HepG2 (cell line): ENCODE measurements at regions not wholly inside any gene's neighbourhood (a gene's known extent, or its start where the extent isn't known, plus 50 kb on each side); places are given as distances from the start of the nearest gene placed in this dataset.

Source experiments
- ATAC-seq: fragments of 200-7000 bp; cut with Tn5 transposase; 3 replicates; pipeline ENCODE4 v1.9.1; 2020; ENCODE audit warnings: mild to moderate bottlenecking, moderate library complexity
- BruUV-seq: library from RNA; stranded (reverse); fragments of 400-500 nt; replicated peaks from 2 replicates; lab custom pipeline; 2021; lab: Mats Ljungman, UMichigan
- CTCF ChIA-PET: fragments of 300-600 bp; formaldehyde crosslinking; extraction: SDS; loops from one replicate; lab custom pipeline; 2021; ENCODE audit warnings: low total read pairs, inconsistent platforms, low intra/inter-chr PET ratio; lab: Yijun Ruan, JAX
- POLR2A ChIA-PET: fragments of 350-600 bp; sonication (Branson Sonifier 250); formaldehyde crosslinking; loops from one replicate; lab custom pipeline; 2020; ENCODE audit warnings: antibody characterized with exemption, inconsistent platforms; lab: Yijun Ruan, JAX
- DNase-seq: peaks from one replicate; pipeline ENCODE4 v3.0.0-alpha.2; 2015; ENCODE audit warnings: low spot score
- FAIRE-seq: peaks from 3 replicates; lab custom pipeline; 2011; peaks lifted over from hg19 to GRCh38; lab: Jason Lieb, UNC
- H2AFZ ChIP-seq: one replicate; pipeline ENCODE4 v1.6.1; 2011; ENCODE audit warnings: low read length, inconsistent platforms
- H3K27ac ChIP-seq: fragments of 300-600 bp; 3 replicates; pipeline ENCODE4 v1.8.0; 2011; ENCODE audit warnings: mixed run types, mild to moderate bottlenecking, mixed read lengths, low read length, inconsistent platforms; ENCODE audit not compliant: insufficient read depth; ENCODE audit errors: extremely low read length
- H3K27me3 ChIP-seq, 2 experiments: fragments of 200-600 bp in 1 of 2; 2 replicates in 1 of 2; 3 replicates in 1 of 2; pipeline versions ENCODE4 v1.6.0 to v1.8.0; 2011; ENCODE audit warnings: low read length in 2 of 2, mild to moderate bottlenecking in 2 of 2, moderate library complexity in 2 of 2, inconsistent platforms in 1 of 2; ENCODE audit not compliant: insufficient read depth in 2 of 2, control insufficient read depth in 1 of 2
- H3K36me3 ChIP-seq, 2 experiments: fragments of 200-600 bp in 1 of 2; replicated peaks in 1 of 2; 2 replicates in 1 of 2; 3 replicates in 1 of 2; pipeline versions ENCODE4 v1.5.1 to v1.8.0; 2011; ENCODE audit warnings: low read length in 2 of 2, inconsistent platforms in 1 of 2; ENCODE audit not compliant: insufficient read depth in 2 of 2, control insufficient read depth in 1 of 2
- H3K4me1 ChIP-seq: 2 replicates; pipeline ENCODE4 v1.5.1; 2012; ENCODE audit warnings: low read length, inconsistent platforms; ENCODE audit not compliant: insufficient read depth
- H3K4me2 ChIP-seq: 2 replicates; pipeline ENCODE4 v1.6.0; 2011; ENCODE audit warnings: low read depth, low read length, inconsistent platforms
- H3K4me3 ChIP-seq, 3 experiments: fragments of 200-600 bp in 1 of 3; sonication (generic), shearing (Covaris generic) in 1 of 3; replicated peaks in 1 of 3; 2 replicates each; pipeline ENCODE4 v1.5.1; 2011 to 2016; ENCODE audit warnings: low read length in 3 of 3, inconsistent platforms in 2 of 3, low read depth in 2 of 3, mild to moderate bottlenecking in 2 of 3, control low read depth in 1 of 3, mixed read lengths in 1 of 3; ENCODE audit not compliant: insufficient read depth in 1 of 3
- H3K79me2 ChIP-seq: one replicate; pipeline ENCODE4 v1.6.1; 2011; ENCODE audit warnings: low read length, inconsistent platforms; ENCODE audit not compliant: insufficient read depth
- H3K9ac ChIP-seq: 2 replicates; pipeline ENCODE4 v1.6.0; 2011; ENCODE audit warnings: mild to moderate bottlenecking, low read depth, low read length, inconsistent platforms; ENCODE audit not compliant: insufficient read depth
- H3K9me3 ChIP-seq: 2 replicates; pipeline ENCODE4 v1.5.1; 2012; ENCODE audit warnings: mild to moderate bottlenecking, low read length
- H4K20me1 ChIP-seq: 2 replicates; pipeline ENCODE4 v1.6.0; 2011; ENCODE audit warnings: inconsistent platforms, mild to moderate bottlenecking, low read length, moderate library complexity; ENCODE audit not compliant: insufficient read depth
- AHDC1 ChIP-seq: sonication (generic); formaldehyde crosslinking; IDR thresholded peaks from 2 replicates; pipeline ENCODE4 v1.5.1; 2020; ENCODE audit warnings: mild to moderate bottlenecking, missing genetic modification reagents, borderline replicate concordance
- E2F5 ChIP-seq: sonication (generic); formaldehyde crosslinking; conservative IDR thresholded peaks from 2 replicates; pipeline ENCODE4 v1.4.0; 2020; ENCODE audit warnings: missing genetic modification reagents
- EEA1 ChIP-seq: sonication (generic); formaldehyde crosslinking; IDR thresholded peaks from 2 replicates; pipeline ENCODE4 v1.5.1; 2020; ENCODE audit warnings: mild to moderate bottlenecking, missing genetic modification reagents, borderline replicate concordance
- FOXP1 ChIP-seq, 2 experiments: fragments of 450-650 bp in 1 of 2; IDR thresholded peaks; 2 replicates each; pipeline ENCODE4 v1.6.1; 2017 to 2018; ENCODE audit warnings: antibody characterized with exemption in 1 of 2
- HDAC6 ChIP-seq: fragments of 200-600 bp; sonication (generic); IDR thresholded peaks from 2 replicates; pipeline ENCODE4 v1.7.0; 2017; ENCODE audit warnings: mild to moderate bottlenecking, antibody characterized with exemption, low read length, low read depth
- ISL2 ChIP-seq: sonication (generic); formaldehyde crosslinking; IDR thresholded peaks from 2 replicates; pipeline ENCODE4 v1.5.0; 2020; ENCODE audit warnings: missing genetic modification reagents
- KAT2B ChIP-seq: fragments of 150-350 bp; IDR thresholded peaks from 2 replicates; pipeline ENCODE4 v1.6.1; 2014; ENCODE audit warnings: low read depth, low read length, borderline replicate concordance
- SOX5 ChIP-seq: IDR thresholded peaks from 2 replicates; pipeline ENCODE4 v1.6.1; 2016; ENCODE audit warnings: borderline replicate concordance
- SRF ChIP-seq: IDR thresholded peaks from 2 replicates; pipeline ENCODE4 v1.6.1; 2011; ENCODE audit warnings: mild to moderate bottlenecking, low read depth, low read length, moderate library complexity
- ZBTB7A ChIP-seq: sonication (generic); formaldehyde crosslinking; IDR thresholded peaks from 2 replicates; pipeline ENCODE4 v1.8.0; 2022; ENCODE audit warnings: mild to moderate bottlenecking, missing genetic modification reagents
- ZFP62 ChIP-seq: sonication (generic); formaldehyde crosslinking; IDR thresholded peaks from 2 replicates; pipeline ENCODE4 v1.4.0; 2020; ENCODE audit warnings: missing genetic modification reagents
- ZNF577 ChIP-seq: sonication (generic); formaldehyde crosslinking; IDR thresholded peaks from 2 replicates; pipeline ENCODE4 v1.4.0; 2020; ENCODE audit warnings: mild to moderate bottlenecking, low read depth, missing genetic modification reagents, borderline replicate concordance
- WGBS: methylation state at CpG from one replicate; pipeline ENCODE4 v1.1.6; 2017; ENCODE audit warnings: low lambda C conversion rate; 5-methylcytosine and 5-hydroxymethylcytosine counted together
- in situ Hi-C: cut with HindIII; loops from 2 replicates; pipeline ENCODE4 v1.10.0; 2017; ENCODE audit warnings: low pct_unique_long_range_greater_than_20kb; ENCODE audit not compliant: extremely low pct_ligation_motif_present
- intact Hi-C: fragments of 100-400 bp; cut with micrococcal nuclease; formaldehyde crosslinking; loops from one replicate; pipeline ENCODE4 v1.10.0; 2022; ENCODE audit not compliant: unreplicated experiment

- no peaks in the 10 kb centered on the region for H4K20me1 ChIP-seq
- no peaks in the 10 kb centered on the region for H3K36me3 ChIP-seq
- H3K9me3 ChIP-seq: no peaks in the 10 kb centered on the region
- no peak overlapping the region for H3K27ac ChIP-seq
- WGBS: 54% methylated on average over 4 of the region's 4 CpGs
- H3K4me2 ChIP-seq: no peak overlapping the region
- no peaks in the 10 kb centered on the region for H3K79me2 ChIP-seq
- no TSS peak for BruUV-seq
- DNase-seq (no peak), FAIRE-seq (no peak), ATAC-seq (no peak)
- no peak overlapping the region for H3K9ac ChIP-seq
- intact Hi-C loops: no loop called here
- H3K4me1 ChIP-seq: peaks cover 18% of the 10 kb centered on the region
- H3K4me3 ChIP-seq: no peak overlapping the region
- H3K27me3 ChIP-seq: no peaks in the 10 kb centered on the region
- POLR2A ChIA-PET: no interaction called here
- TF ChIP-seq EEA1 (CRISPR knock-in tag) (no peak), ZNF577 (no peak), SRF (no peak), ZBTB7A (no peak), ZFP62 (CRISPR knock-in tag) (no peak)
- CTCF ChIA-PET: no interaction called here
- H2AFZ ChIP-seq: no peak overlapping the region
- in situ Hi-C loops: no loop called here
Observed at GRCh38 chr16:24652209-24652712, 77.2 kb upstream of the TNRC6A start.

- Histone ChIP-seq H3K4me2 (no peak overlapping the region; the same call in 1 of the 2 replicates), H3K4me3 (no peak overlapping the region), H3K79me2 (no peaks in the 10 kb centered on the region), H3K27ac (no peak overlapping the region), H3K9me3 (no peaks in the 10 kb centered on the region), H3K36me3 (no peaks in the 10 kb centered on the region), H2AFZ (no peak overlapping the region), H4K20me1 (no peaks in the 10 kb centered on the region), H3K27me3 (no peaks in the 10 kb centered on the region), H3K9ac (no peak overlapping the region), H3K4me1 (peaks cover 18% of the 10 kb centered on the region)
- in situ Hi-C loops (no loop called here), intact Hi-C loops (no loop called here)
- no TSS peak for BruUV-seq
- ChIA-PET CTCF (no interaction called here), POLR2A (no interaction called here)
- no peak for FAIRE-seq
- 0% methylated on average over 1 of the region's 1 CpG for WGBS
- ATAC-seq: no peak
- DNase-seq: no peak
- TF ChIP-seq AHDC1 (CRISPR knock-in tag) (0 out of 2 replicates have a peak, but pooled peaks have one; percentile 35), ISL2 (CRISPR knock-in tag) (0 out of 2 replicates have a peak, but pooled peaks have one; percentile 16), FOXP1 (IDR thresholded peaks at IDR 0.05) (no peak), FOXP1 (CRISPR knock-in tag; IDR thresholded peaks at IDR 0.05) (peak; percentile 13; the same call in 1 of the 2 replicates), SOX5 (CRISPR knock-in tag) (peak; percentile 11; the same call in 1 of the 2 replicates), KAT2B (0 out of 2 replicates have a peak, but pooled peaks have one; percentile 12), E2F5 (CRISPR knock-in tag) (no peak), HDAC6 (no peak)
Observed at GRCh38 chr16:24652803-24653202, 76.6 kb upstream of the TNRC6A start.
